ENCODE measurements at regions not wholly inside any gene's neighbourhood (a gene's known extent, or its start where the extent isn't known, plus 50 kb on each side); places are given as distances from the start of the nearest gene placed in this dataset.

DNA sequence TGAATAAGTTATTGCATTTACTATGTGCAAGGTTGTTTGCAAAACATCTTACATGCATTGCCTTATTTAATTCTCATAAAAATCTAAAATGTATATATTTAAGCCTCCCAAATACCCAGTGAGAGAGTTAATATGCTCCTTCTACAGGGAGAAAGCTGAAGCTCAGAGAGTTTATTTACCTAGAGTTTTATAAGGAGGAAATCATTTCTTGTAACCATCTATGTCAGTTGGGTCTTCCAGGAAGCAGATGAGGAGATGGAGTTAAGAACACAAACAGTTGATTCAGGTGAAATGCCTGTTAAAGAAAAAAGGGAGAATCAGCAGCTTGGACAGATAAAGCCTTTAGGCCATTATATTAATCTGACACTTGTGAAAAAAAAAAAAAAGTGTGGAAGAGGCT lies 62.6 kb upstream of the DHX40 start:
- intact Hi-C loops (cut with micrococcal nuclease): no loop called here
- Mint-ChIP-seq H3K27me3 (ENCODE audit: low read depth in 2 of 2) (peaks cover 0 to 14% of the 10 kb centered on the region in 2 donors), H3K27ac (no peak overlapping the region), H3K4me1 (no peaks in the 10 kb centered on the region), H3K36me3 (no peaks in the 10 kb centered on the region), H3K4me3 (no peak overlapping the region), H3K9me3 (no peaks in the 10 kb centered on the region)
- Histone ChIP-seq H3K27ac (ENCODE audit: low read length) (no peak overlapping the region), H3K4me3 (ENCODE audit: low read length) (no peak overlapping the region), H3K27me3 (ENCODE audit: control insufficient read depth, insufficient read depth, low read length) (no peaks in the 10 kb centered on the region), H3K9me3 (ENCODE audit: control insufficient read depth, insufficient read depth, low read length) (no peaks in the 10 kb centered on the region), H3K36me3 (ENCODE audit: control insufficient read depth, insufficient read depth, low read length) (no peaks in the 10 kb centered on the region), H3K4me1 (ENCODE audit: control insufficient read depth, insufficient read depth, low read length) (no peaks in the 10 kb centered on the region)
- ATAC-seq: no peak
- TF ChIP-seq, protein P1, sequence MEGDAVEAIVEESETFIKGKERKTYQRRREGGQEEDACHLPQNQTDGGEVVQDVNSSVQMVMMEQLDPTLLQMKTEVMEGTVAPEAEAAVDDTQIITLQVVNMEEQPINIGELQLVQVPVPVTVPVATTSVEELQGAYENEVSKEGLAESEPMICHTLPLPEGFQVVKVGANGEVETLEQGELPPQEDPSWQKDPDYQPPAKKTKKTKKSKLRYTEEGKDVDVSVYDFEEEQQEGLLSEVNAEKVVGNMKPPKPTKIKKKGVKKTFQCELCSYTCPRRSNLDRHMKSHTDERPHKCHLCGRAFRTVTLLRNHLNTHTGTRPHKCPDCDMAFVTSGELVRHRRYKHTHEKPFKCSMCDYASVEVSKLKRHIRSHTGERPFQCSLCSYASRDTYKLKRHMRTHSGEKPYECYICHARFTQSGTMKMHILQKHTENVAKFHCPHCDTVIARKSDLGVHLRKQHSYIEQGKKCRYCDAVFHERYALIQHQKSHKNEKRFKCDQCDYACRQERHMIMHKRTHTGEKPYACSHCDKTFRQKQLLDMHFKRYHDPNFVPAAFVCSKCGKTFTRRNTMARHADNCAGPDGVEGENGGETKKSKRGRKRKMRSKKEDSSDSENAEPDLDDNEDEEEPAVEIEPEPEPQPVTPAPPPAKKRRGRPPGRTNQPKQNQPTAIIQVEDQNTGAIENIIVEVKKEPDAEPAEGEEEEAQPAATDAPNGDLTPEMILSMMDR (IDR thresholded peaks at IDR 0.05): no peak
- no peak for DNase-seq

DNA sequence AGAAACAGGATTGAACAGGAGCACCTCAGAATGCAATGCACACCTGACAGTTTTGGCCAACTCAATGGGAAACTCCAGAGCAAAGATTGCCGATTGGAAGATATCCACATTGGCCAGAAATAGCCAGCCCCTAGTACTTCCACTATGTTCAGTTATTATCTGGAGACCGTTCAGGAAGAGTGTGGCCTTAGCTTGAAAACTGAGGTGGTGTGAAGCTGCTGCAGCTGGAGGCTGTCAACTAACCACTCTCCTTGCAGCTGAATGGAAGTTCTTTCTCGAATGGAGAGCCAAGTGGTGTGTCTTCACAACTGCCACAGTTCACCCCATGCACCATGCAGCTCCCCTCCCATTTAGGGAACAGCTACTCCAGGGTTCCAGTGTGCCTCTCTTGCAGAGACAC lies 61.9 kb upstream of the DHX40 start:
- no peak for DNase-seq
- no peaks in the 10 kb centered on the region for H3K4me1 ChIP-seq (ENCODE audit: control insufficient read depth, insufficient read depth, low read length)
- no peaks in the 10 kb centered on the region for H3K36me3 Mint-ChIP-seq
- no peak overlapping the region for H3K4me3 ChIP-seq (ENCODE audit: low read length)
- ATAC-seq: no peak
- no peak overlapping the region for H3K4me3 Mint-ChIP-seq
- H3K27me3 ChIP-seq (ENCODE audit: control insufficient read depth, insufficient read depth, low read length): no peaks in the 10 kb centered on the region
- no peaks in the 10 kb centered on the region for H3K9me3 ChIP-seq (ENCODE audit: control insufficient read depth, insufficient read depth, low read length)
- 97% methylated on average over 3 of the region's 3 CpGs for WGBS (ENCODE audit: insufficient coverage)
- no peaks in the 10 kb centered on the region for H3K9me3 Mint-ChIP-seq
- TF ChIP-seq, protein P1 (IDR thresholded peaks at IDR 0.05): no peak
- peaks cover 0 to 14% of the 10 kb centered on the region in 2 donors for H3K27me3 Mint-ChIP-seq (ENCODE audit: low read depth in 2 of 2)
- no peaks in the 10 kb centered on the region for H3K4me1 Mint-ChIP-seq
- H3K27ac Mint-ChIP-seq: no peak overlapping the region
- no peak overlapping the region for H3K27ac ChIP-seq (ENCODE audit: low read length)
- intact Hi-C loops (cut with micrococcal nuclease): no loop called here
- H3K36me3 ChIP-seq (ENCODE audit: control insufficient read depth, insufficient read depth, low read length): no peaks in the 10 kb centered on the region

DNA sequence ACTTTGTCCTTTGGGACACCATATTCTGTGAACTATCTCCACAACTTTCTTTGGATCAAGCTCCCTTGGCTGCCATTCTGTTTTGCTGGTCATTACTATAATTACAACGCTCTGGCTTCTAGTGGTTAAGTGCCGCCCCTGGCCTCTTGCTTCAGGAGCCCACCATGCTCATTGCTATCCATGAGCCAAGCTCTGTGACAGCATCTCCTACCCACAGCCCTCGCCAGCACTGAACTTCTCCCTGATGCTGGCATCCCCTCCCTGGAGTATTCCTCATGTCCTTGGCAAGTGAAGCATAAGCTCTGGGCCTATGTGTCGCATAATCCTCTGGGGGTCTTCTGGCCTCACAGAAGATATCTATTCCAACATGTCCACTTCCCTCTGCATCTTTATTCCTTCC lies 60.6 kb upstream of the DHX40 start:
- Mint-ChIP-seq H3K27ac (no peak overlapping the region), H3K9me3 (no peaks in the 10 kb centered on the region), H3K27me3 (ENCODE audit: low read depth in 2 of 2) (peaks cover 0 to 14% of the 10 kb centered on the region in 2 donors), H3K4me3 (no peak overlapping the region), H3K4me1 (no peaks in the 10 kb centered on the region), H3K36me3 (no peaks in the 10 kb centered on the region)
- Histone ChIP-seq H3K27me3 (ENCODE audit: control insufficient read depth, insufficient read depth, low read length) (no peaks in the 10 kb centered on the region), H3K4me3 (ENCODE audit: low read length) (no peak overlapping the region), H3K9me3 (ENCODE audit: control insufficient read depth, insufficient read depth, low read length) (no peaks in the 10 kb centered on the region), H3K27ac (ENCODE audit: low read length) (no peak overlapping the region), H3K36me3 (ENCODE audit: control insufficient read depth, insufficient read depth, low read length) (no peaks in the 10 kb centered on the region), H3K4me1 (ENCODE audit: control insufficient read depth, insufficient read depth, low read length) (no peaks in the 10 kb centered on the region)
- 93% methylated on average over 4 of the region's 4 CpGs for WGBS (ENCODE audit: insufficient coverage)
- TF ChIP-seq, protein P1 (IDR thresholded peaks at IDR 0.05): no peak
- no peak for ATAC-seq
- intact Hi-C loops (cut with micrococcal nuclease): no loop called here
- no peak for DNase-seq

DNA sequence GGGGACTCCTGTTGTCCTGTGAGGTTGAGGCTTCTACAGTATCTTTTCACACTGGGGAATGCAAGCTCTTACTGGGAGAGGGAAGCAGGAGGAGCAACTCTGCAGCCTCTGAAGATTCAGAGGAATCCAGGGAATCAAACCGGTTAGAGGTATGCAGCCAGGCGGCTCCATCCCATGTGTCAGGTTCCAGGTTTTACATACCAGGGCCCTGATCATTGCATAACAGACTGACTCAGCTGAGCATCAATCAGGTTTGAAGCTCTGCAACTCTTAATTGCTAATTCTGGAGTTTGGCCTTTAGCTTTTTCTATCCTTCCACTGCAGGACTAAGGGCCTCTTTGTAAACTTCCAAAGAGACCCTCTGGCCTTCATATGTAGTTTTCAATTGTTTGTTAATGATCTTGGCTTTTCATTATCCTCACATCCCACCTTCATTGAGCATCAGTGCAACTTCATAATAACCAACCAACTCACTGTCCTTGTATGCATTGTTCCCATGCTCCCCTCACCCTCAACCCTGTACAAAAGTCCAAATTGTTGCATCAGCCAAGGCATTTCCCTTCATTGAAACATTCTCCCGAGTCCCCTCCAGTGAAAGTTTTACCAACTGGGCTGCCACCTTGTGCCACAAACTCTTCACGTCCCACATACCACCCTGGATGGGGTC lies 59.7 kb upstream of the DHX40 start:
- TF ChIP-seq, protein P1 (IDR thresholded peaks at IDR 0.05): no peak
- H3K27me3 Mint-ChIP-seq (ENCODE audit: low read depth in 2 of 2): peaks cover 0 to 14% of the 10 kb centered on the region in 2 donors
- Histone ChIP-seq H3K36me3 (ENCODE audit: control insufficient read depth, insufficient read depth, low read length) (no peaks in the 10 kb centered on the region), H3K4me1 (ENCODE audit: control insufficient read depth, insufficient read depth, low read length) (no peaks in the 10 kb centered on the region), H3K27me3 (ENCODE audit: control insufficient read depth, insufficient read depth, low read length) (no peaks in the 10 kb centered on the region), H3K9me3 (ENCODE audit: control insufficient read depth, insufficient read depth, low read length) (no peaks in the 10 kb centered on the region), H3K4me3 (ENCODE audit: low read length) (no peak overlapping the region), H3K27ac (ENCODE audit: low read length) (no peak overlapping the region)
- DNase-seq (no peak), ATAC-seq (no peak)
- H3K9me3 Mint-ChIP-seq: no peaks in the 10 kb centered on the region
- H3K36me3 Mint-ChIP-seq: no peaks in the 10 kb centered on the region
- H3K27ac Mint-ChIP-seq: no peak overlapping the region
- no peaks in the 10 kb centered on the region for H3K4me1 Mint-ChIP-seq
- intact Hi-C loops (cut with micrococcal nuclease): no loop called here
- H3K4me3 Mint-ChIP-seq: no peak overlapping the region
- WGBS (ENCODE audit: insufficient coverage): 87% methylated on average over 4 of the region's 4 CpGs

Data from natural killer cell (primary cell).